Hematopoietic multipotent progenitor cell treated with erythropoietin and hydrocortisone succinate and interleukin-3 and kit ligand, for 17 days (in vitro differentiated cells): ENCODE measurements at regions not wholly inside any gene's neighbourhood (a gene's known extent, or its start where the extent isn't known, plus 50 kb on each side); places are given as distances from the start of the nearest gene placed in this dataset.
"Not testable (repeated sequence)": the region's sequence is repeated elsewhere in the genome, so short reads cannot be mapped to it uniquely, and the experiment has no call there.

Source experiments
- DNase-seq: peaks from one replicate; pipeline ENCODE4 v3.0.0-alpha.2; 2015; ENCODE audit warnings: low spot score

- DNase-seq = no peak
These were observed 580.9 kb downstream of the SOX5 start for GRCh38 chr12:23368590-23368989.

GRCh38 chr12:23375621-23376020, 573.8 kb downstream of the SOX5 start:
- DNase-seq = no peak

- DNase-seq = no peak
These were observed 573.2 kb downstream of the SOX5 start for GRCh38 chr12:23376238-23376637.

- no peak for DNase-seq
These were observed 568.9 kb downstream of the SOX5 start for GRCh38 chr12:23380419-23381100.

GRCh38 chr12:23388898-23389297, 560.6 kb downstream of the SOX5 start:
- DNase-seq = not testable (repeated sequence)

GRCh38 chr12:23389315-23389714, 560.2 kb downstream of the SOX5 start:
- not testable (repeated sequence) for DNase-seq

- no peak for DNase-seq
These were observed 550.0 kb downstream of the SOX5 start for GRCh38 chr12:23399402-23399933.

- no peak for DNase-seq
These were observed 534.3 kb downstream of the SOX5 start for GRCh38 chr12:23415180-23415579.

- no peak for DNase-seq
These were observed 527.9 kb downstream of the SOX5 start for GRCh38 chr12:23421556-23421955.

GRCh38 chr12:23423097-23423687, 526.3 kb downstream of the SOX5 start:
- no peak for DNase-seq

- no peak for DNase-seq
These were observed 525.7 kb downstream of the SOX5 start for GRCh38 chr12:23423796-23424195.

GRCh38 chr12:23424685-23425084, 524.8 kb downstream of the SOX5 start:
- no peak for DNase-seq

GRCh38 chr12:23426328-23426727, 523.1 kb downstream of the SOX5 start:
- DNase-seq = no peak

- DNase-seq = no peak
These were observed 520.7 kb downstream of the SOX5 start for GRCh38 chr12:23428758-23429157.

- DNase-seq = no peak
These were observed 518.5 kb downstream of the SOX5 start for GRCh38 chr12:23431006-23431405.

GRCh38 chr12:23433121-23433520, 516.3 kb downstream of the SOX5 start:
- no peak for DNase-seq

- no peak for DNase-seq
These were observed 515.3 kb downstream of the SOX5 start for GRCh38 chr12:23434154-23434553.

GRCh38 chr12:23446746-23447145, 502.7 kb downstream of the SOX5 start:
- no peak for DNase-seq

- no peak for DNase-seq
These were observed 498.7 kb downstream of the SOX5 start for GRCh38 chr12:23450810-23451209.

GRCh38 chr12:23455283-23455682, 494.2 kb downstream of the SOX5 start:
- DNase-seq = no peak

GRCh38 chr12:23458640-23459039, 490.8 kb downstream of the SOX5 start:
- no peak for DNase-seq

- no peak for DNase-seq
These were observed 486.9 kb downstream of the SOX5 start for GRCh38 chr12:23462546-23462945.

GRCh38 chr12:23463172-23463571, 486.3 kb downstream of the SOX5 start:
- no peak for DNase-seq
